GM19328 (cell line): ENCODE measurements at regions not wholly inside any gene's neighbourhood (a gene's known extent, or its start where the extent isn't known, plus 50 kb on each side); places are given as distances from the start of the nearest gene placed in this dataset.
"Not testable (repeated sequence)": the region's sequence is repeated elsewhere in the genome, so short reads cannot be mapped to it uniquely, and the experiment has no call there.

Experiments used
- ATAC-seq: cut with Tn5 transposase; IDR thresholded peaks from one replicate; pipeline ENCODE4 v1.9.1; 2021; ENCODE audit warnings: mild to moderate bottlenecking, moderate library complexity; ENCODE audit not compliant: unreplicated experiment

- no peak for ATAC-seq
These were observed 361.0 kb downstream of the ETV1 start for GRCh38 chr7:13628239-13629001.

- ATAC-seq, result not testable (repeated sequence)
These were observed 358.0 kb downstream of the ETV1 start for GRCh38 chr7:13631207-13632049.

GRCh38 chr7:13633857-13634256 lies 355.6 kb downstream of the ETV1 start:
- ATAC-seq, result no peak

GRCh38 chr7:13639396-13639795 lies 350.1 kb downstream of the ETV1 start:
- no peak for ATAC-seq

GRCh38 chr7:13641714-13642113 lies 347.8 kb downstream of the ETV1 start:
- ATAC-seq, result no peak

GRCh38 chr7:13651167-13651566 lies 338.3 kb downstream of the ETV1 start:
- ATAC-seq, result no peak

- ATAC-seq, result no peak
These were observed 333.1 kb downstream of the ETV1 start for GRCh38 chr7:13656330-13656729.

- no peak for ATAC-seq
These were observed 316.2 kb downstream of the ETV1 start for GRCh38 chr7:13673290-13673689.

GRCh38 chr7:13682626-13683025 lies 306.8 kb downstream of the ETV1 start:
- ATAC-seq, result no peak

- no peak for ATAC-seq
These were observed 302.0 kb downstream of the ETV1 start for GRCh38 chr7:13687500-13687899.

- ATAC-seq, result no peak
These were observed 296.9 kb downstream of the ETV1 start for GRCh38 chr7:13692548-13692947.

- ATAC-seq, result no peak
These were observed 287.2 kb downstream of the ETV1 start for GRCh38 chr7:13702251-13702650.

GRCh38 chr7:13708670-13709069 lies 280.8 kb downstream of the ETV1 start:
- ATAC-seq, result no peak

- no peak for ATAC-seq
These were observed 276.4 kb downstream of the ETV1 start for GRCh38 chr7:13713092-13713491.

GRCh38 chr7:13715534-13715933 lies 273.9 kb downstream of the ETV1 start:
- ATAC-seq, result no peak

GRCh38 chr7:13717031-13717430 lies 272.4 kb downstream of the ETV1 start:
- no peak for ATAC-seq

- ATAC-seq, result no peak
These were observed 265.1 kb downstream of the ETV1 start for GRCh38 chr7:13724191-13724976.

GRCh38 chr7:13724977-13725566 lies 264.4 kb downstream of the ETV1 start:
- no peak for ATAC-seq

GRCh38 chr7:13725591-13725990 lies 263.9 kb downstream of the ETV1 start:
- no peak for ATAC-seq

GRCh38 chr7:13727279-13727678 lies 262.2 kb downstream of the ETV1 start:
- no peak for ATAC-seq

GRCh38 chr7:13727751-13728150 lies 261.7 kb downstream of the ETV1 start:
- ATAC-seq, result no peak
